Large intestine (tissue), 3 donors: ENCODE measurements at regions not wholly inside any gene's neighbourhood (a gene's known extent, or its start where the extent isn't known, plus 50 kb on each side); places are given as distances from the start of the nearest gene placed in this dataset.

Experiments
- DNase-seq, 2 donors: peaks; one replicate each; pipeline versions ENCODE4 v3.0.0 to v3.0.0-alpha.2; 2013
- H3K27ac ChIP-seq: one replicate; pipeline ENCODE4 v1.5.1; 2013; ENCODE audit warnings: low read length
- H3K27me3 ChIP-seq: 2 replicates; pipeline ENCODE4 v1.6.1; 2013; ENCODE audit warnings: low read length; ENCODE audit not compliant: control insufficient read depth, insufficient read depth
- H3K36me3 ChIP-seq: 2 replicates; pipeline ENCODE4 v1.6.1; 2013; ENCODE audit warnings: low read length; ENCODE audit not compliant: control insufficient read depth, insufficient read depth
- H3K4me1 ChIP-seq: one replicate; pipeline ENCODE4 v1.6.1; 2013; ENCODE audit warnings: low read length; ENCODE audit not compliant: control insufficient read depth, insufficient read depth
- H3K4me3 ChIP-seq: one replicate; pipeline ENCODE4 v1.5.1; 2013; ENCODE audit warnings: low read length
- H3K9me3 ChIP-seq: one replicate; pipeline ENCODE4 v1.6.1; 2013; ENCODE audit warnings: mild to moderate bottlenecking, low read depth, low read length, moderate library complexity; ENCODE audit not compliant: control insufficient read depth
- WGBS: methylation state at CpG from one replicate; pipeline ENCODE4 v1.1.5; 2013; ENCODE audit warnings: low lambda C conversion rate; ENCODE audit not compliant: insufficient coverage; 5-methylcytosine and 5-hydroxymethylcytosine counted together

DNA sequence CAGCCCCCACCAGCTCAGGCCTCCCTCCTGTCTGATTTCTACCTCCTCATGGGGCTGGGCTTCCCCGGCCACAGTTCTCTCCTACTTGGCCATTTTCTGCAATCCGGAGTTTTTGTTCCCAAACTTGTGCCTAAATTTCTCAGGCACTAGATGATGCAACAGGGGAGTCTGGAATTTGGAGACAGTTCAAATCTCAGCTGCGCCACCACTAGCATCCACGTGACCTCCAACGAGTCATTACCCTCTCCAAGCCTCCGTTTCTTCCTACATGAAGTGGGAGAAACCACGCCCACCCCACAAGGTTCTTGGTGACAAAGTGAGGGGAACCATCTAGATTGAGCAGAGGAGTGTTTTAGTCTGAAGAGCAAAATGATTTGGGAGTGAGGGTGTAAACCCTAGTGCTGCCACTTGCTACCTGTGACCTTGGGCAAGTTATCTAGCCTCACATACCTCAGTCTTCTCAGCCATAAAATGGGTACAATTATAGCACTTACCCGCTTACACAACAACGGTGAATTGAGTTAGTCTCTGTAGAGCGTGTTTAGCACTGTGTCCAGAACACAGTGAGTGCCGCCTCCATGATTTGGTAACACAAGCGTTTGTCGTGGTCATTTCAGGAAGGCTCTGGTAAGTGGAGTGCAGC is 61.4 kb upstream of the ASAP2 start:
- no peaks in the 10 kb centered on the region for H3K36me3 ChIP-seq
- peaks cover 10% of the 10 kb centered on the region for H3K4me1 ChIP-seq
- no peak overlapping the region for H3K4me3 ChIP-seq
- no CpG with 5 or more reads among the region's 13 CpGs for WGBS
- DNase-seq: no peak
- no peak overlapping the region for H3K27ac ChIP-seq
- no peaks in the 10 kb centered on the region for H3K9me3 ChIP-seq
- H3K27me3 ChIP-seq: peaks cover 5% of the 10 kb centered on the region

DNA sequence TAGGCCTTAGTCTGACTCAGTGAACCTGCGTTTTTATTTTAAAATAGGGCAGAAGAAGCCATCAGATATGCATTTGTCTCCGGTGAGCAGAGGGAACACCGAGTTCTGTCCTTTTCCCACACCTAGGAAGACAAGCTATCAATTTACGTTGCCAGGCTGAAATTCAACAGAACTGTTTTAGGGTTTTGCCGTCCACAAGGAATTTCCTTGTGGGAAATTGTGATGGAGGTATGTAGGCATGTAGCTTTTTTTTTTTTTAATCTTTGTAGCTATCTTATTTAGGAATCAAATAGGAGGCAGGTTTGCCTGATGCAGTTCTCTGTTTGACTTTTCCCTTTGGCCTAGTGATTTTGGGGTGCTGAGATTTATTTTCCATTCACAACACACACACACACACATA is 62.0 kb upstream of the ASAP2 start:
- H3K4me1 ChIP-seq: peaks cover 10% of the 10 kb centered on the region
- H3K27me3 ChIP-seq: peaks cover 5% of the 10 kb centered on the region
- WGBS: 93% methylated on average over 2 of the region's 5 CpGs
- no peak overlapping the region for H3K27ac ChIP-seq
- no peak overlapping the region for H3K4me3 ChIP-seq
- no peaks in the 10 kb centered on the region for H3K9me3 ChIP-seq
- no peak for DNase-seq
- H3K36me3 ChIP-seq: no peaks in the 10 kb centered on the region

DNA sequence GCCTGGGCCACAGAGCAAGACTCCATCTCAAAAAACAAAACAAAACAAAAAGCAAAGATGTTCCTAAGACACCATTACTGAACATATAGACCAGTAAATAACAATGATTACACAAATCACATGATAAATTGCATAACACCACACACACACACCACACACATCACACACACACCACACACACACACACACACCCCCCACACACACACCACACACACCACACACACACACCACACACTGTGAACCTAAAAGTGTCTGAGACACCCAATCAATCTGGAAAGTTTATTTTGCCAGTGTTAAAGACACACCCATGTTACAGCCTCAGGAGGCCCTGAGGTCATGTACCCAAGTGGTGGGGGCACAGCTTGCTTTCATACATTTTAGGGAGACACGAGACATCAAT is 62.6 kb upstream of the ASAP2 start:
- no peak overlapping the region for H3K27ac ChIP-seq
- H3K36me3 ChIP-seq: no peaks in the 10 kb centered on the region
- H3K27me3 ChIP-seq: peaks cover 5% of the 10 kb centered on the region
- no CpG with 5 or more reads among the region's 1 CpG for WGBS
- no peak for DNase-seq
- H3K9me3 ChIP-seq: no peaks in the 10 kb centered on the region
- peaks cover 10% of the 10 kb centered on the region for H3K4me1 ChIP-seq
- no peak overlapping the region for H3K4me3 ChIP-seq

GRCh38 chr2:9143264-9143815 is 63.3 kb upstream of the ASAP2 start:
- no CpG with 5 or more reads among the region's 11 CpGs for WGBS

GRCh38 chr2:9142551-9143263 is 63.9 kb upstream of the ASAP2 start:
- no peaks in the 10 kb centered on the region for H3K9me3 ChIP-seq
- WGBS: no CpG with 5 or more reads among the region's 40 CpGs
- H3K4me3 ChIP-seq: no peak overlapping the region

More at GRCh38 chr2:9143264-9143815, 63.3 kb upstream of the ASAP2 start:
- Histone ChIP-seq H3K4me1 (peaks cover 10% of the 10 kb centered on the region), H3K27me3 (peaks cover 5% of the 10 kb centered on the region), H3K9me3 (no peaks in the 10 kb centered on the region), H3K27ac (no peak overlapping the region), H3K4me3 (no peak overlapping the region), H3K36me3 (no peaks in the 10 kb centered on the region)
- DNase-seq: no peak

GRCh38 chr2:9141706-9142460 is 64.7 kb upstream of the ASAP2 start:
- peaks cover 22% of the 10 kb centered on the region for H3K4me1 ChIP-seq
- H3K36me3 ChIP-seq: no peaks in the 10 kb centered on the region
- no peak for DNase-seq
- H3K27me3 ChIP-seq: peaks cover 5% of the 10 kb centered on the region
- 100% methylated on average over 1 of the region's 15 CpGs for WGBS
- H3K9me3 ChIP-seq: no peaks in the 10 kb centered on the region
- no peak overlapping the region for H3K4me3 ChIP-seq
- H3K27ac ChIP-seq: no peak overlapping the region

More at GRCh38 chr2:9142551-9143263, 63.9 kb upstream of the ASAP2 start:
- Histone ChIP-seq H3K27me3 (peaks cover 5% of the 10 kb centered on the region), H3K36me3 (no peaks in the 10 kb centered on the region), H3K4me1 (peaks cover 14% of the 10 kb centered on the region), H3K27ac (no peak overlapping the region)
- DNase-seq: peak; percentile 90 to 94

DNA sequence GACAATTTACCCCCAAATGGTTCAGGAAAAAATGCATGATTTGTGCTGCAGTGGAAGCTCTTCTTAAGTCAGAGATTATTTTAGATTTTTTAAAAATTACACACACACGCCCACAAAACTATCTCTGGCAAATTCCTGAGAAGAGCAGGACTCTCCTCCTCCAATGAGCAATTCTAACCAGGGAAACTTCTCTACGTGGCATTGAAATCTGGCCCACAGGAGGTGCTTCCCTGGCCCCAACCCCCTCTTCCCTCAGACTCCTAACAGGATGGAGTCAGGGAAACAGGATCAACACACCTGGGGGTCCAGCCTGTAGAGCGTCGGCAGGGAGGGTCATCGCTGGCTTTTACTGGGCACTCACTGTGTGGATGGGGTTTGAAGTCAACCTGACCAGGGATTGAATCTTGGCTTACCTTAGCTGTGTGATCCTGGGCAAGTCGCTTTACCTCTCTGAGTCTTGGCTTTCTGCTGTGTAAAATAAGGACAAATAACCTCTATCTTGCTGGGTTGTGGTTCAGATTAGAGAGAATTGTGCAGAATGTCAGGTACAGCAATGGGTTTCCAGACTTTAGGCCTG is 65.4 kb upstream of the ASAP2 start:
- Histone ChIP-seq H3K27ac (no peak overlapping the region), H3K4me1 (peaks cover 22% of the 10 kb centered on the region)
- no CpG with 5 or more reads among the region's 6 CpGs for WGBS

DNA sequence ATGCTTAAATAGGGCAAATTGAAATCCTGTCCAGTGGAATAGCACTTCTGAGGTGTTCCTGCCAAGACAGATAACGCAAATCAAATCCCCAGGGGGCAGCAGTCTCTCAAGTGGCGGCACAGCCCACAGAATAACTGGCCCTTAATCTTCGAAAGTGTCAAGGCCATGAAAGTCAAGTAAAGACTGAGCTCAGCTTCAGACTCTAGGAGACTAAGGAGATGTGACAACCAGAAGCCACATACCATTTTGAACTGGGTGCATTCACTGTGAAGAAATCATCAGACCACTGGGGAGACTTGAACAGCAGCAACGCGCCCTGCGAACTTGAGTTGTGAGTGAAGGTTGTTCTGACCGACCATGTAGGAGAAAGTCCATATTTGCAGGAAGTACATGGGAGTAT is 66.0 kb upstream of the ASAP2 start:
- Histone ChIP-seq H3K4me3 (no peak overlapping the region), H3K4me1 (peaks cover 22% of the 10 kb centered on the region), H3K27me3 (peaks cover 5% of the 10 kb centered on the region), H3K36me3 (no peaks in the 10 kb centered on the region), H3K9me3 (no peaks in the 10 kb centered on the region), H3K27ac (no peak overlapping the region)
- DNase-seq: no peak
- WGBS: no CpG with 5 or more reads among the region's 7 CpGs

More for the DNA sequence above, 65.4 kb upstream of the ASAP2 start:
- peaks cover 5% of the 10 kb centered on the region for H3K27me3 ChIP-seq
- no peak overlapping the region for H3K4me3 ChIP-seq
- H3K9me3 ChIP-seq: no peaks in the 10 kb centered on the region
- DNase-seq: no peak
- H3K36me3 ChIP-seq: no peaks in the 10 kb centered on the region

GRCh38 chr2:9139491-9140443 is 66.8 kb upstream of the ASAP2 start:
- Histone ChIP-seq H3K9me3 (no peaks in the 10 kb centered on the region), H3K27me3 (peaks cover 5% of the 10 kb centered on the region), H3K36me3 (no peaks in the 10 kb centered on the region), H3K4me1 (peaks cover 22% of the 10 kb centered on the region), H3K4me3 (no peak overlapping the region), H3K27ac (no peak overlapping the region)
- WGBS: no CpG with 5 or more reads among the region's 19 CpGs
- peak; percentile 42 to 48 for DNase-seq
